ENCODE measurements at regions not wholly inside any gene's neighbourhood (a gene's known extent, or its start where the extent isn't known, plus 50 kb on each side); places are given as distances from the start of the nearest gene placed in this dataset.
A peak's percentile ranks its signal among the peaks of the same experiment; 100 is the strongest.

DNA sequence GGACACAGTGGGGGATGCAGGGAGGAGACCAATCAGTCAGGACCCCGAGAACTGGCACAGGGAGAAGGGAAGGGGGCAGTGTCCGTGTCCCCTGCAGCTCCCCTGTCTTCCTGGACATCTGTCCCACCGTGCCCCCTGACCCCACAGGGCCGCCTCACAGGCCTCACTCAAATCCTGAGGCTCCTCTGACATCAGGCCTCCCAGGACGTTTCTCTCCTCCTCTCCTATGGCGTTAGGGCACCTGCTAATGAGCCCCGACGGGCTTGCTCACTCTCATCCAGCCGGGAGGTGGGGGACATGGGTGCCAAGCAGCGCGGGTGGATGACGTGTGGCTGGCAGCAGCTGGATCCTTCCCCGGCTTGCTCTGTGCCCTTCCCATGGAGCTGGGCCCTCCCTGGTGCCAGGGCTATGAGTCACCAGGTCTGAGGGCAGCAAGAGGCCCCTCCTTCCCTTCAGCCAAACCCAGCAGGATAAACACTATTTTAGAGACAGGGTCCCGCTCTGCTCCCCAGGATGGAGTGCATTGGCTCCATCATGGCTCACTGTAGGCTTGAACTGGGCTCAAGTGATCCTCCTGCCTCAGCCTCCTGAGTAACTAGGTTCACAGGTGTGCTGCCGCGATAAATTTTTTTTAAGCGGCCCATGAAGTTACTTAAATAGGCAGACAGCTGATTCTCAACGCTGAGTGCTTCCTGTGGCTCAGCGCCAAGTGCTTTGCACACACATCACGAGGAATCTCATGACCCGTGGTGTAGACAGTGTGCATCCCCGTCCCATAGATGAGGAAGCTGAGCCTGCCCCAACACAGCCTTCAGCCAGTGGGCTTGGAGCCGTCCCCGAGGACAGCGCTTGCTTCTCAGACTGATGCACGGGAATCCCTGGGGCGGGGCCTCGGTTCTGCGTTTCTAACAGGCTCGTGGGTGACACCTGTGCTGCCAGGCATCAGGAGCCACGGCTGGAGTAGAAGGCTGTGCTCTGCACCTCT lies 64.5 kb upstream of the HDAC4 start:
- DNase-seq (peak; percentile 65 to 66), ATAC-seq (peak; percentile 67)
- intact Hi-C loops (cut with DNase I, micrococcal nuclease) = no loop called here

DNA sequence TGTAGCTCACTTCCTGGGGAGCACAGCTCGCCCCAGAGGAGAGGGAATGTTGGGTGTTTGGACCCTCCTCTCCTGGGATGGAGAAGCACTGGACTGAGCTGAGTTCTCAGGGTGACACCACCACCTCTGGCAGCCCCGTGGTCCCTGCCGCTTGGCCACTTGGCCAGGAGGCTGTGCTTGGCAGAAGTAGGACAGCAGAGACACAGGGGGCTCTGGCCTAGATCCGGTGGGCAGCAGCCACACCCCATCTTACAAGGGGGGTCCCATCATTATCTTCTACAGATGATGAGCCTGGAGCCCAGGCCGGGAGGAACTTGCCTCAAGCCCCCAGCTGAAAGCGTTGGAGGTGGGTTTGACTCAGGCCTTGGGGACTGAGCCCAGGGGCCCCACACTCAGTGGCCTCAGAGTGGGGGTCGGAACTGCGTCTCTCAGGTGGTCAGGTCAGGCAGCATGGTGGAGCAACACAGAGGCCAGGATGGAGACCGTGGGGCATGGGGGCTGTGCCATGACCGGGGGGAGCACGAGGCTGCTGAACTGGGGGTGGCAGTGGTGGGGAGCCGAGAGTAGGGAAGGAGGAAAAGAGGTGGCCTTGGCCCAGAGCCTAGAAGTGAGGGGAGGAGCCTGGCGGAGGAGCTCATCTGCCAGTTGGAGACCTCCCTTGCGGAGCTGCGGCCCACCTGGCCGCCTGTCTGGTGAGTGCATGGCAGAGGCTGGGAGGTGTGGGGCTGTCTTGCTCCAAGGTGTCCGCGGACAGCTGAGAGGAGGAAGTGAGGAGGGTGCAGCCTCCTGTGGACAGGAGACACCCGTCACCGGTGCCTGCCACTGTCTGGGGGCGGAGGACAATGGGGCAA lies 63.6 kb upstream of the HDAC4 start:
- intact Hi-C loops (cut with DNase I, micrococcal nuclease) = no loop called here
- ATAC-seq = no peak
- no peak for DNase-seq

DNA sequence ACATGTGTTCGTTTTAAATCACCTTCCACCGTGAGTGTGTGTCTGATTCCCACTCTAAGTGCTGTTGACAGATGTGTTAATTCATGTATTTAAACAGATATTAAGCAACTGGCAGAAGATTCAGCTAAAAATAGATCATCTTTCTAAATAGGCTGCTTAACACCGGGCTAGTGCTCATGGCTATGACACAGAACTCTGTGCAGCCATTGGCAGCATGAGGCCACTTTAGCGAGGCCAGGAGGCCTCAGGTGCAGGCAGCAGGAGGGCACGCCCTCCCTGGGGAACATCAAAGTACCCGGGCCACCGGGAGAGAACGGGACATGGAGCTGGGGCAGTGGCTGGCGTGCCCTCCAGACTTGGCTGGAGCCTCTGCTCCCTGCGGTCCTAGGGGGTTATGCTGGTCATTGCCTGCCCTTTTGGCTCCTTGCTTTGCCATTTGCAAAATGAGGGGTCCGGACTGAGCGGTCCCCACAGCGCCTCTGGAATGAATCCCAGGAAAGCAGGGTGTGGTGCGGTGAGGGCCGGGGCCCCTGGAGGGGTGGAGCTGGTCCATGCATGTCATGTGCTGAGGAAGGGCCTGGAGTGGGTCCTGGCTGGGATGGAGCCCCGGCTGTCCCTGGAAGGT lies 62.8 kb upstream of the HDAC4 start:
- ATAC-seq = no peak
- intact Hi-C loops (cut with DNase I, micrococcal nuclease) = no loop called here
- DNase-seq = no peak

DNA sequence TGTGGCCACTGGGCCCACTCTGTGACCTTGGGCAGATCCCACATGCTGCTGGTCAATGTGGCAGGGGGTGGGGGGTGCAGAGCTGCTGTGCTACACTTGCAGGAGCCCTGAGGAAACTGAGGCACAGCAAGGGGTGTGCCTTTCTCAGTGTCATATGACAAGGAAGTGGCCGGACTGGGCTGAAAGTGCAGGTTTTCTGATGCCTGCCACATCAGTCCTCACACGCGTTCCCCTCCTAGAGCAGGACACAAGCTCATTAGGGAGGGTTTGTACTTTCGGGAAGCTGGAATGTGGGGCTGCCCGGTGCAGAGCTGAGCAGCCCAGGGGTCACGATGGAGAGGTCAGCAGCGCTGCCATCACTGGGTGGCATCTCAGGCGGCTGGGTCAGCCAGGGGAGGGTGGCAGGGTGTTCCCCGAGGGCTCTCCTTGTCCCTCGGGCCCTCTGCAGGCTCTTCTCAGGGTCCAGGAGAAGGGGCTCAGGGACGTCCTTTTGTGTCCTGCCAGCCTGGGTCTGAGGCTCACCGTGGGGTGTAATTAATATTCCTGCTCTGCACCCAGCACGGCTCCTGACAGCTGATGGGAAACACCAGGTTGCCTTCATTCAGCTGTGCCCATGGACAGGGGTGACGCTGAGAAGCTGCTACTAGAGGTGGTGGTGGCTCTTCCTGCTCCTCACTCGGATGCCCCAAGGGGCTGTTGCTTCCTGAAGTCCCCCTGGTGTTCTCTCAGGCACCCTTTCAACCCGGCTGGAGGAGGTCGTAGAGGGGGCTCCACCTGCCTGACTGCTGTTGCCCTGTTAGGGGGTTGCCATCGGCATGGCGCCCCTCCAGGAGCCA lies 62.1 kb upstream of the HDAC4 start:
- ATAC-seq = no peak
- intact Hi-C loops (cut with DNase I, micrococcal nuclease) = no loop called here
- DNase-seq = no peak

DNA sequence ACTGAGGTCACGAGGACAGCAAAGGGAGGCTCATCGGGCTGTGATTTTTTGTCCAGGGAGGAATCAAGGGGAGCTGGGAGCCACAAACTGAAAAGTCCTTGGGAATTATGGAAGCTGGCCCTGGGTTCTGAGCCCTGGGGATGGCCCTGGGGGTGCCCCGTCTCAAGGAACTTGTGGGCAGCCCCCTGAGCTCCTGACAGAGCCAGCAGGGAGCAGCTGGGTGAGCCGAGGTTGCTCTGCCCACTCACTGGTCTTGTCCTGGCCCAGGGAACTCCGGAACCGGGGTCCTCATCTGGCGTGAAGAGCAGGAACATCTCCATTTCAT lies 61.3 kb upstream of the HDAC4 start:
- DNase-seq = no peak
- ATAC-seq = no peak
- intact Hi-C loops (cut with DNase I, micrococcal nuclease) = no loop called here

DNA sequence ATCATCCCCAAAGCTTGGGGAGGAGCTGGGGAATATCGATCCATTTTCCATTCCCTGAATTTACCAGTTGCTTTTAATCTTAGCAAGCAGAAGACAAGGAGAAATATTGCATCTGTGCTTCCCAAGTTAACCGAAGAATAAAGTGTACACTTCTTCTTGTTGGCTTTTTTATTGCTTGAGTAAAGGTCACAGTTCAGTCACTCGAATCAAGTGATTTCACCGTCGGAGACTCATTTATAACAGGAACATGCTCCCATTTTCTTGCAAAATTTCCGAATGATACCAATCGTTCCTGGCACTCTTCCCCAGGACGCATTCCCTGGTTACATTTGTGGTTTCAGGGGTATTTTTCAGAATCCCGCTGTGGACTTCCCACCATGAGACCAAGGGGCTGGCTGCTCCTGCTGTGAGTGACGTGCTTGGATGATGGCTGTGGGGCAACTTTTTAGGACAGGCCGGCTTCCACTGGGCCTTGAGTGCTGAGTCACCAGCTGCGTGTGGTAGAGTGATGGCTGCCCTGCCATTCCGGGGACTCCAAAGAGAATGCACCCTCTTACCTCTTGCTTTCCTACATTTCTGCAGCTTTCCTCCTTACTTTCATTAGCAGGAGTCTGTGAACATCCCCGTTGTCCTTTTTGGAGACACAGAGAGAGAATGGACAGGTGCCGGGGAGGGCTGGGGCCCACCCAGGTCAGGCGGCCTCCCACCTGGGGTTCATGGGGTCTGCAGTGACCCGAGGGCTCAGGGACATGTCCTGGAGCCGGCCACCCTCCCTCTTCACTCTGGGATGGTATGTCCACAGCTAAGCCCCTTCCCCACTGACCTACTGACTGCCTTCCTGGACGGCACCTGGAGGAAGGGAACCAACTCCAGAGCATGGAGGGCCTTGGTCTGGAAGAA lies 60.7 kb upstream of the HDAC4 start:
- DNase-seq (no peak), ATAC-seq (no peak)
- intact Hi-C loops (cut with DNase I, micrococcal nuclease) = no loop called here

DNA sequence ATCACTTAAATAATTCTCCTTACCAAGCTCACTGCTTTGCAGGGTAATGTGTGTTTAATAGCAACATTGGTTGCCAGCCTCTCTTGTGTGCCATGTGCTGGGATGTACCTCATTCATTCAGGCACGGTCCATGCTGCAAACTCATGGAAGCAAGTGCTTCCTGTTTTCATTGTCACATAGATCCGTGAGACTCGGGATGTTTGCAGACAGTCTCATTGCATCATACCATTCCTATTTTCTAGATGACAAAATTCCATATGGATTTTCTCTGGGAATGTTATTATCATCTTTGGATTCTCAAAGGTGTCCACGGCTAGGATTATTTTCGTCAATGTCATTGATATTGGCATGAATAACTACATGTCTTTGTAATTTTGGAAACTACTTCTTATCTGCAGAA lies 60.0 kb upstream of the HDAC4 start:
- intact Hi-C loops (cut with DNase I, micrococcal nuclease) = no loop called here
- no peak for DNase-seq
- ATAC-seq = no peak

DNA sequence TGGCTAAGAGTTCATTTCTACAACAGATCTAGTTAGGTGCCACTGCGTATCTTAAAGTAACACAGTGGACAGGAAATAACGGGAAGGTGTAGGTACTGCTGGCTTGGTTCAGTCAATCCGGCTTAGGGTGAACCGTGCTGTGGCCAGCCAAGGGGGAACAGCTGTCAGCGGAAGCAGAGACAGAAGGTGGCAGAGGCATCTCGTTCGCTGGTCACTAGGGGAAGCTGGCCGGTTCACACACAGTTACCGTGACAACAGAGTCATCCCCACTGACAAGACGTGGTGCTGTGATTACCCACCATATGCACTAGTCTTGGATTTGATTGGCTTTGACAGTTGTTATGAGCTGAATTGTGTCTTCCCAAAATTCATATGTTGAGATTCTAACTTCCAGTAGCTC lies 58.8 kb upstream of the HDAC4 start:
- ATAC-seq (no peak), DNase-seq (no peak)
- intact Hi-C loops (cut with DNase I, micrococcal nuclease) = no loop called here

DNA sequence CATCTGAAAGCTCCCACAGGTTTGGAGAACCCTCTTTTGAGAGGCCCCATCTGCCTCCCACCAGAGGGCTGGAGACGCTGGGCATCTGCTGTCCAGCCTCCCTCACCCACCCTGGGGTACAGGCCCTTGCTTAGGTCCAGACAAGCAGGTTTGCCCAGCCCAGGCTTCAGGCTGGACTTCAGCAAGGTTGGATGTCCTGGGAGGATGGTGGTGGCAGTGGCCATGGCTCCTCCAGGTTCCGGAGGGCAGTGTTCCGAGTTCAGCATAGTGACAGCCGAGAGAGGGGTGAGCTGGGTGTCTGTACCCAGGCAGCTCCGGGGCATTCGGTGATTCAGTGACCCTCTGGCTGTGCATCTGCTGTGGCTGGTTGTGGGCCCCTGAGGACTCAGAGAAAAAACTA lies 58.2 kb upstream of the HDAC4 start:
- DNase-seq = no peak
- no peak for ATAC-seq
- intact Hi-C loops (cut with DNase I, micrococcal nuclease) = no loop called here

DNA sequence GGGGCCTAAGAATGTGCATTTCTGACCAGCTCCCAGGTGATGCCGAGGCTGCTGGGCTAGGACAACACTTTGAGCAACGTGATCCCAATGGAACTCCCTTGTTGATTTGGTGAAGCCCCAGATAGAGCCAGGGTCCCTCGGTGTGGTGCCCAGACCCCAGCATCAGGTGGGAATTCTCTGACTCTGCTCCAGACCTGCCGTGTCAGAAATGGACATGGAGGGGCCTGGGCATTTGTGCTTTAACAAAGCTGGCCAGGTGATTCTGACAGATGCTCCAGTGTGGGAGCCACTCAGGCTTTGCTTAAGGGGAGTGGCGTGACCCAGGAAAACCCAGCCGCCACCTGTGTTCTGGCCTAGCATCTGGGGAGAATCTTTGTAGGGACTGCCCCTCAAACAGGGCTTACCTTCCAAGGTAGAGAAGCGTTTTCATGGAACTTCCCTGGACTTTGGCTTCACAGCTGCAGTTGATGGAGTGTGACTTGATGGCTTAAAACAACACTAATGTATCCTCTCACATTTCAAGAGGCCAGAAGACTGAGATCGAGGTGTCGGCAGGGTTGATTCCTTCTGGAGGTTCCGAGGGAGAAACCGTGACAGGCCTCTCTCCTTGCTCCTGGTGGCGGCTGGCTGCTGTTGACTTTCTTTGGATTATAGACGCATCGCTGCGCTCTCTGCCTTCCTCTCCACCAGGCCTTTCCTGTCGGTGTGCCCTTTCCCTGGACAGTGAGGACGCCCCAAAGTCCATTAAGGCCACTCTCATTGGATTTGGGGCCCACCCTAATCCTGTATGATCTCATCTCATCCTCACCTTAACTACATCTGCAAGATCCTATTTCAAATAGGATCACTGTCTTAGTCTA lies 57.0 kb upstream of the HDAC4 start:
- intact Hi-C loops (cut with DNase I, micrococcal nuclease) = no loop called here
- ATAC-seq = no peak
- no peak for DNase-seq

DNA sequence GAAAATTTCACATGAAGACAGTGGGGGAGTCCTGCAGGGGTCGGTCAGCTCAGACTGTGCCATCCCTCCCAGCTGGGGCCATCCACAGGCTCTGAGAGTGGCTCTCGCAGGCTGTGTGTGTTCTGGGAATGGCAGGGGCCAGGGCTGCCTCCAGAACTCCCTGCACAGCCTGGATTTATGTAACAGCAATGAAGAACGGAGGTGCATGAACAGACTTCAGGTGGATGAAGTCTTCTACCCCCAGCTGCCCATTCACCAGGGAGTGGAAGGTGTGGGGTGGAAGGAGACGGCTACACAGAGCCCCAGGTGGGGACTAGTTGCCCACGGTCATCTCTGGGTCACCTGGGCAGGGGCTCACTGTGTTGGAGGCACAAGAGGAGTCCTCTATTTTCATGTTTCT lies 56.1 kb upstream of the HDAC4 start:
- intact Hi-C loops (cut with DNase I, micrococcal nuclease) = no loop called here
- ATAC-seq = no peak
- no peak for DNase-seq

DNA sequence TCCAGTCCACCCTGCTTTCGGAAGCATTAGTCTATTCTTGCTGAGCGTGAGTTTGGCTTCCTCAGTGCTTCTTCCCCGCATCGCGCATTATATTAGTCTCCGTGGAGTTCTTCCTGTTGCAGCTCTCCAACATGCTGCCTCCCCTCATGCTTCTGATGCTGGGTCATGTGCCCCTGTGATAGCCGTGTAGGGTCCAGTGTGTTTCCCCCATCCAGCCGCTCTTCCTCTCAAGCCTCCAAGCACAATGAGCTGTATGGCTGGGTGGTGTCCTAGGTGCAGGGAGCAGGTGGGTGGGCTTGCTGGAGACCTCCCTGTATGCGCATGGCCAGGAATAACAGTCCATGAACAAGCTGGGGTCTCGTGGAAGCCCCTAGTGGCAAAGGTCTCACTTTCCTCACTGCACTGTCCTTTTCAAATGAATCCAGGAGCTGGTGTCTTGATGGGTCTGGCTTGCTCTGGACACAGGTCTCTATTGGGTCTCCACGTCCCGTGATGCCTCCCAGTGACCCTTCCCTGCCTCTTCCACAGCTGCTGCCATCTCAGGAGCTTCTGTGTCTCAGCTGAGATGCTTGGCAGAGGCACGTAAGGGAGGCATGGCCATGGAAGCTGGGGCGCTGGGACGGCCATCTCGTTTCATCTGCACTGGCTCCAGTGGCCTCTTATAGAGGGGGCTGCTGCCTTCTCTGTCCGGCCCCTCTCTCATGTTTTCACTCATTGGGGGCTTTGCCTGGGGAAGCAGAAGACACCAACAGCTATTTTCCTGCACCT lies 54.8 kb upstream of the HDAC4 start:
- intact Hi-C loops (cut with DNase I, micrococcal nuclease) = no loop called here
- ATAC-seq (no peak), DNase-seq (no peak)

DNA sequence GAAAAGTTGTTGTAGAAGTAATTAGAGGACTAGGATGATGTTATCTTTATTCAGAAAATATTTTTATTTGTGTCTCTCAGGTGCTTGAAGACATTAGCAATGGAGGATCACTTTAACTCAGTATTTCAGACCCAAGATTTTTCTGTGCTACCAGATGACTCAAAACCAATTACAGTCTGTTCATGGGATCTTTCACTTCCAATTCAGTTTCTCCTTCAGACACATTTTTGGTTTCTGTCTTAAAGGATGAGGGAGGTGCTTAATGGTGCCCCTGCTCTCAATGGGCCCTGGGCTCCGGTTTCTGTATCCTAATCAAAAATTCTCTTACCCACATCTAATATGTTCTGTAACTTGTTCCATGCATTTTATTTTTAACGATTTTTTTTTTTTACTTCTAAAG lies 53.7 kb upstream of the HDAC4 start:
- ATAC-seq (no peak), DNase-seq (no peak)
- intact Hi-C loops (cut with DNase I, micrococcal nuclease) = no loop called here

Measured in left colon (tissue), 2 donors.